ENCODE measurements at regions not wholly inside any gene's neighbourhood (a gene's known extent, or its start where the extent isn't known, plus 50 kb on each side); places are given as distances from the start of the nearest gene placed in this dataset.

DNA sequence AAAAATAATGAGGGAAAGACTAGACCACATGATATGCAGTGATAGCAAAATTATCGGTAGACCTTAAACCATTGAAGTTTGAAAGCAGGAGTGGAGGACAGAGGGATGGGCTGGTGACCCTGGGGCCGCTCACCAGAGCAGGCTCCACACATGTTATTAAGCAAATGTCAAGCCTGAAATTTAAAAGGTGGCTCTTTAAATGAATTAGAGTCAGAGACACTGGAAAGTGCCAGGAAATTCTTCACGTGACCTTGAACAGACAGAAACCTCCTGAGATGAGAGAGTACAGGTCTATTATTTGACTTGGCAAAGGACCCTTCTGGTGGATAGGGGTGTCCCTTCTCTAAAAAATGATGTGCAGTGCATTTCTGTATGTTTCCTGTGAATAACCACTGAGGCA lies 111.0 kb upstream of the CPEB4 start:
- POLR2A ChIA-PET: interaction anchor here (1.0 kb wide), 1 partner anchor 11 kb away, joined by 3 read pairs; no protein-coding TSS in a partner anchor
- no peaks in the 10 kb centered on the region for H3K27me3 ChIP-seq (ENCODE audit: control insufficient read depth in 1 of 2, insufficient read depth in 2 of 2, low read length in 2 of 2)
- no peaks in the 10 kb centered on the region for H3K79me2 ChIP-seq (ENCODE audit: insufficient read depth, low read length)
- no peak overlapping the region for H3K4me3 ChIP-seq (replicated peaks in 1 of 3; ENCODE audit: insufficient read depth in 1 of 3, low read depth in 2 of 3, low read length in 3 of 3)
- intact Hi-C loops (cut with micrococcal nuclease; ENCODE audit: unreplicated experiment): no loop called here
- TF ChIP-seq ZNF83 (CRISPR knock-in tag; IDR thresholded peaks at IDR 0.05; ENCODE audit: borderline replicate concordance): no peak
- no peak for TF ChIP-seq SIX4 (CRISPR knock-in tag; IDR thresholded peaks at IDR 0.05)
- TF ChIP-seq RNF2 (conservative IDR thresholded peaks at IDR 0.05; ENCODE audit: low read depth): no peak
- TF ChIP-seq ZNF350 (CRISPR knock-in tag; IDR thresholded peaks at IDR 0.05; ENCODE audit: borderline replicate concordance, low read depth): no peak
- no peak for TF ChIP-seq CREM (IDR thresholded peaks at IDR 0.05)
- no peak for TF ChIP-seq CREM (CRISPR knock-in tag; IDR thresholded peaks at IDR 0.05)
- TF ChIP-seq ZIK1 (CRISPR knock-in tag; IDR thresholded peaks at IDR 0.05; ENCODE audit: borderline replicate concordance, low read depth): no peak
- no peak for TF ChIP-seq POLR2AphosphoS5 (IDR thresholded peaks at IDR 0.05; ENCODE audit: low read depth, low read length)
- TF ChIP-seq ARNT2 (CRISPR knock-in tag; IDR thresholded peaks at IDR 0.05; ENCODE audit: low read depth): no peak
- TF ChIP-seq ZMAT3 (CRISPR knock-in tag; conservative IDR thresholded peaks at IDR 0.05): no peak
- no peak for TF ChIP-seq ZNF75D (CRISPR knock-in tag; IDR thresholded peaks at IDR 0.05; ENCODE audit: borderline replicate concordance)
- no peak for TF ChIP-seq SOX6 (IDR thresholded peaks at IDR 0.05)
- TF ChIP-seq SOX6 (CRISPR knock-in tag; IDR thresholded peaks at IDR 0.05): no peak
- no peak for TF ChIP-seq ZNF597 (CRISPR knock-in tag; IDR thresholded peaks at IDR 0.05)
- H3K4me1 ChIP-seq (ENCODE audit: insufficient read depth, low read length): peaks cover 49% of the 10 kb centered on the region
- no peak for ATAC-seq
- DNase-seq (ENCODE audit: low spot score): no peak
- H3K27ac ChIP-seq (ENCODE audit: extremely low read length, insufficient read depth, low read length): no peak overlapping the region
- no peak overlapping the region for H3K9ac ChIP-seq (ENCODE audit: insufficient read depth, low read depth, low read length)
- WGBS (ENCODE audit: low lambda C conversion rate): 57% methylated on average over 3 of the region's 3 CpGs
- in situ Hi-C loops (cut with HindIII; ENCODE audit: extremely low pct_ligation_motif_present, low pct_unique_long_range_greater_than_20kb): no loop called here
- H4K20me1 ChIP-seq (ENCODE audit: insufficient read depth, low read length): no peaks in the 10 kb centered on the region
- BruUV-seq (replicated peaks): no TSS peak
- no peak overlapping the region for H2AFZ ChIP-seq (ENCODE audit: low read length)
- no peaks in the 10 kb centered on the region for H3K9me3 ChIP-seq (ENCODE audit: low read length)
- FAIRE-seq: no peak
- H3K36me3 ChIP-seq (replicated peaks in 1 of 2; ENCODE audit: control insufficient read depth in 1 of 2, insufficient read depth in 2 of 2, low read length in 2 of 2): no peaks in the 10 kb centered on the region
- CTCF ChIA-PET (ENCODE audit: low intra/inter-chr PET ratio, low total read pairs): no interaction called here
- H3K4me2 ChIP-seq (ENCODE audit: low read depth, low read length): no peak overlapping the region

Data from HepG2 (cell line).